GM18498 (cell line): ENCODE measurements at regions not wholly inside any gene's neighbourhood (a gene's known extent, or its start where the extent isn't known, plus 50 kb on each side); places are given as distances from the start of the nearest gene placed in this dataset.

Source experiments
- ATAC-seq: cut with Tn5 transposase; IDR thresholded peaks from one replicate; pipeline ENCODE4 v1.9.1; 2021; ENCODE audit warnings: mild to moderate bottlenecking, moderate library complexity; ENCODE audit not compliant: unreplicated experiment

- ATAC-seq, result no peak
Measured at GRCh38 chr2:15874321-15874720, 66.0 kb upstream of the MYCN start.

GRCh38 chr2:15874854-15875804 is 65.2 kb upstream of the MYCN start:
- no peak for ATAC-seq

GRCh38 chr2:15875969-15876705 is 64.2 kb upstream of the MYCN start:
- no peak for ATAC-seq

- no peak for ATAC-seq
Measured at GRCh38 chr2:15880226-15881119, 59.9 kb upstream of the MYCN start.

- no peak for ATAC-seq
Measured at GRCh38 chr2:15881120-15881433, 59.3 kb upstream of the MYCN start.

GRCh38 chr2:15881676-15882075 is 58.7 kb upstream of the MYCN start:
- no peak for ATAC-seq

GRCh38 chr2:15882761-15883497 is 57.4 kb upstream of the MYCN start:
- no peak for ATAC-seq

- ATAC-seq, result no peak
Measured at GRCh38 chr2:15883684-15884083, 56.7 kb upstream of the MYCN start.

GRCh38 chr2:15884790-15885189 is 55.6 kb upstream of the MYCN start:
- no peak for ATAC-seq

GRCh38 chr2:15886231-15886630 is 54.1 kb upstream of the MYCN start:
- no peak for ATAC-seq

- ATAC-seq, result no peak
Measured at GRCh38 chr2:15889442-15890123, 50.8 kb upstream of the MYCN start.

- no peak for ATAC-seq
Measured at GRCh38 chr2:15890124-15890754, 50.1 kb upstream of the MYCN start.
